Kidney (tissue), 13 donors: ENCODE measurements at regions not wholly inside any gene's neighbourhood (a gene's known extent, or its start where the extent isn't known, plus 50 kb on each side); places are given as distances from the start of the nearest gene placed in this dataset.
A peak's percentile ranks its signal among the peaks of the same experiment; 100 is the strongest.

Experiments used
- DNase-seq, 5 donors: peaks; one replicate each; pipeline ENCODE4 v3.0.0-alpha.2; 2013 to 2020
- FAIRE-seq: peaks from 2 replicates; lab custom pipeline; 2012; peaks lifted over from hg19 to GRCh38; lab: Jason Lieb, UNC
- H3K27ac ChIP-seq, 2 donors: one replicate each; pipeline ENCODE4 v1.7.0; 2013; ENCODE audit warnings: low read depth in 2 of 2, low read length in 2 of 2, inconsistent platforms in 1 of 2
- H3K27me3 ChIP-seq: one replicate; pipeline ENCODE4 v1.7.1; 2013; ENCODE audit warnings: low read length, inconsistent platforms; ENCODE audit not compliant: control insufficient read depth, insufficient read depth
- H3K36me3 ChIP-seq, 3 donors: one replicate each; pipeline versions ENCODE4 v1.7.0 to v1.7.1; 2013; ENCODE audit warnings: low read length in 3 of 3, control low read depth in 1 of 3, inconsistent platforms in 1 of 3; ENCODE audit not compliant: insufficient read depth in 3 of 3, control insufficient read depth in 2 of 3
- H3K4me1 ChIP-seq, 3 donors: one replicate each; pipeline versions ENCODE4 v1.7.0 to v1.7.1; 2013; ENCODE audit warnings: low read length in 3 of 3, inconsistent platforms in 1 of 3, low read depth in 1 of 3; ENCODE audit not compliant: control insufficient read depth in 2 of 3, insufficient read depth in 2 of 3
- H3K4me3 ChIP-seq, 3 donors: one replicate each; pipeline versions ENCODE4 v1.7.0 to v1.8.1; 2013; ENCODE audit warnings: low read length in 3 of 3, control low read depth in 1 of 3, inconsistent platforms in 1 of 3
- H3K9ac ChIP-seq, 3 donors: one replicate each; pipeline versions ENCODE4 v1.7.0 to v1.7.1; 2013; ENCODE audit warnings: low read length in 3 of 3, control low read depth in 1 of 3, inconsistent platforms in 1 of 3
- H3K9me3 ChIP-seq, 3 donors: one replicate each; pipeline versions ENCODE4 v1.7.0 to v1.7.1; 2013; ENCODE audit warnings: low read length in 3 of 3, control low read depth in 1 of 3, inconsistent platforms in 1 of 3; ENCODE audit not compliant: control insufficient read depth in 2 of 3, insufficient read depth in 1 of 3
- CTCF ChIP-seq: IDR thresholded peaks from 3 replicates; pipeline ENCODE4 v1.5.1; 2012; ENCODE audit warnings: mild to moderate bottlenecking, moderate library complexity, borderline replicate concordance; ENCODE audit not compliant: insufficient read depth; ENCODE audit errors: extremely low read depth
- intact Hi-C: fragments of 100-400 bp; cut with DNase I; formaldehyde crosslinking; loops from one replicate; pipeline ENCODE4 v1.11.1; 2022
- donor health status: control.
- donor health status: control.
- donor health status: control.
- donor health status: control.
- donor health status: control.
- donor health status: DM: yes; HTN: yes; CAD: no.
- donor health status: Normal renal cell carcinoma (clear cell type).

GRCh38 chr2:8324164-8324856, 357.5 kb upstream of the ID2 start:
- TF ChIP-seq CTCF = no peak
- Histone ChIP-seq H3K9me3 (no peaks in the 10 kb centered on the region), H3K4me1 (no peaks in the 10 kb centered on the region), H3K9ac (no peak overlapping the region), H3K27ac (no peak overlapping the region), H3K36me3 (no peaks in the 10 kb centered on the region), H3K4me3 (no peak overlapping the region), H3K27me3 (no peaks in the 10 kb centered on the region)
- intact Hi-C loops = no loop called here
- DNase-seq (peak in 1 of 5 donors; percentile 17), FAIRE-seq (no peak)

- FAIRE-seq (no peak), DNase-seq (no peak)
- Histone ChIP-seq H3K36me3 (no peaks in the 10 kb centered on the region), H3K9ac (no peak overlapping the region), H3K27me3 (no peaks in the 10 kb centered on the region), H3K27ac (no peak overlapping the region), H3K4me1 (no peaks in the 10 kb centered on the region), H3K4me3 (no peak overlapping the region), H3K9me3 (no peaks in the 10 kb centered on the region)
- intact Hi-C loops = no loop called here
- TF ChIP-seq CTCF = no peak
Observed at GRCh38 chr2:8324901-8325300, 357.0 kb upstream of the ID2 start.

GRCh38 chr2:8327371-8328100, 354.3 kb upstream of the ID2 start:
- no peaks in the 10 kb centered on the region for H3K36me3 ChIP-seq
- no peak overlapping the region for H3K4me3 ChIP-seq
- TF ChIP-seq CTCF = no peak
- intact Hi-C loops = no loop called here
- DNase-seq (peak in 1 of 5 donors; percentile 52), FAIRE-seq (no peak)
- no peaks in the 10 kb centered on the region for H3K4me1 ChIP-seq
- no peaks in the 10 kb centered on the region for H3K9me3 ChIP-seq
- no peak overlapping the region for H3K27ac ChIP-seq
- no peaks in the 10 kb centered on the region for H3K27me3 ChIP-seq
- H3K9ac ChIP-seq = no peak overlapping the region
